GM19025 (cell line): ENCODE measurements at regions not wholly inside any gene's neighbourhood (a gene's known extent, or its start where the extent isn't known, plus 50 kb on each side); places are given as distances from the start of the nearest gene placed in this dataset.

ENCODE experiments used
- ATAC-seq: cut with Tn5 transposase; IDR thresholded peaks from one replicate; pipeline ENCODE4 v1.9.1; 2021; ENCODE audit warnings: mild to moderate bottlenecking, low read depth, moderate library complexity; ENCODE audit not compliant: unreplicated experiment

DNA sequence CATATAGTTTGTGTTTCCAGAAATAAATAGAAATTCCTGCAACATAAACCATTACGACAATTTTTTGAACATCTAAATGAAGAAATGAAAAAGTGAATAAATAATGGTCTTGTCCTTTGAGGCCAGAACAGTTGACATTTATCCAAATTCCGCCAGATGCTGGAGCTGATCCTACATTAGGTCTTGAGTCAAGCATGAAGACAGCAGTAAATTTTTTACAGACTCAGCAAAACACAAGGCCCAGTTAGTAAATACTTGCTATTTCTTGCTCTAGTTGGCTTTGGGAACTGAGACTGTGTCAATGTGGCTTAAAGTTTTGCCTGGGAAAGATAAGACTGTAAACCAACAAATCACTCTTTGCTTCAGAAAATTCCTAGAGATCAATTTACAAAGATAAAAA is 540.1 kb upstream of the RGS18 start:
- no peak for ATAC-seq

DNA sequence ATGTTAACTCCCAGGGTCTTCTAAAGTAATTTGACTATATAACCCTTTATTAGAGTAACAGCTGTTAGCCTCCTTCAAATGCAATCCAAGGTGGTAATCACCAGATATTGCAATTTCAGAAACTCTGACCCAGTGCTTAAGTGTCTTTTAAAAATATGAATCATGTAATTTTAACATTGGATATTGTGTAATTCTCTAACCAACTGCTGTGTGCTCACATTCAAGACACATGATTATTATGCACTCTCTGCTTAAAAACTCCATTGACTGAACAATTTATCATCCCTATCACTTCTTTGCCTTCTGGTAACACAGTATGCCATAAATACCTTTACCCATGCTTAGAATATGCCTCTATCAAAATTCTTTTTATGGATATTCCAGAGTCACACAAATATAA is 537.4 kb upstream of the RGS18 start:
- no peak for ATAC-seq

DNA sequence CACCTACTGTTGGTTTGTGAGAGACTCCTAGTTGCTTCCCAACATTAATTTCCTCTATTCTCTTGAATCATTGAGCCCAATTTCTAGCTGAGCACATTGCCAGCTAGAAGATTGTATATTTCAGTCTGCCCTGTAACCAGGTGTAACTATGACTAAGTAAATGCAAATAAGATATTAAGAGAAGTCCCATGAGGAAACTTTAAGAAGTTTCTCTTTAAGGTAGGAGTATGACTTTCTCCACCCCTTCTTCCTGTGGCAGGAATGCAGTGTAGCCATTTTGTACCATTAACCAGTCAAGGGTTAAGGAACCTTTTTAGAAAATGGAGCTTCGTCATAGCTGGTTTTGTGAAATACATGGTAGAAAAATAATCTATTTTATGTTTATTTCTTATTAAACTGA is 534.2 kb upstream of the RGS18 start:
- ATAC-seq = no peak

DNA sequence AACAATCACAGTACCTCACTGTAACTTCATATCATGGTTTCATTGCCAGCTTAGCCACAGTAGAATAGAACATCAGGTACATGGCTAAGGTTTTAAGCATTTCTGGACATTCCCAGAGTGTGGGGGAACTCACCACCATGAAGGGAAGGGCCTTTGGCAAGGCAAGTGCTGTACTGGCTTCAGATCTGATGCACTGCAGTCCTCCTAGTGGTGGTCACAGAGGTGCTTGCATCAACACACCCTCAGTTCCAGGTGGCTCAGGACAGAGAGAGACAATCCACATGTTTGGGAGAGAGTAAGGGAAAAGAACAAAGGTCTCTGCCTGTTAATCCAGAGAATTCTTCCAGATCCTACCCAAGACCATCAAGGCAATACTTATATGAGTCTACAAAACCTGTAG is 528.4 kb upstream of the RGS18 start:
- no peak for ATAC-seq

DNA sequence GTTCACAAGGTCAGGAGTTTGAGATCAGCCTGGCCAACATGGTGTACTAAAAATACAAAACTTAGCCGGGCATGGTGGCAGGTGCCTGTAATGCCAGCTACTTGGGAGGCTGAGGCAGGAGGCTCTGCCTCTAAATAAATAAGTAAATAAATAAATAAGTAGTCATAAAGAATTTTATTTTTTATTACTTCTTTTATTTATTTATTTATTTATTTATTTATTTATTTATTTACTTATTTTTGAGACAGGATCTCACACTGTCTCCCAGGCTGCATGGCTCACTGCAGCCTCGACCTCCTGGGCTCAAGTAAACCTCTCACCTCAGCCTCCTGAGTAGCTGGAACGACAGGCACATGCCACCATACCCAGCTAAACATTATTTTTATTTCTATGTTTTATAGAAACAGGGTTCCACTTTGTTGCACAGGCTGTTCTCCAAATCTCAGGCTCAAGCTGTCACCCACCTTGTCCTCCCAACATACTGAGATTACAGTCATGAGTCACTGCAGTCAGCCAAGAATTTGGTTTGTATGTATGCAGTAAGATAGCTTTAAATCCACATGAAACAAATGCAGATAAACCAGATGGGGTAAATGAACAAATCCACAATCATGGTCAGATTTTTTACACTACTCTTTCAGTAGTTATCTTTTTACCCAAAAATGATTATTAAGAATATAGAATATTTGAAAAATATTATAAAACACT is 523.3 kb upstream of the RGS18 start:
- no peak for ATAC-seq

DNA sequence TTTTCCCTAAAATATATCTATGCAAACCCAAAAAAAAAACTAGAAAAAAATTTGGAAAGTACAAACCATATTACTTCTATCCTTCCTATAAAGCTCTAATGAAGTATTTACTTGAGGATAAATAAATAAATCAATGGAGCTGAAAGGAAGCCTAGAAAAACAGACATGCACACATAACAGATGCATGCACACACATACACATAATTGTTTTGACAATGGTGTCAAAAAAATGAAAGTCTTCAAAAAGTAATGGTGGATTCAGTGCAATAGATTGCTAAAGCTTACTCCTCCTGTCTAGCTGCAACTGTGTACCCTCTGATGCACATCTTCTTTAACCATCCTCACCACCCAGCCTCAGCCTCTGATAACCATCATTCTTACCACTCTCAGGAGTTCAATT is 521.9 kb upstream of the RGS18 start:
- no peak for ATAC-seq

DNA sequence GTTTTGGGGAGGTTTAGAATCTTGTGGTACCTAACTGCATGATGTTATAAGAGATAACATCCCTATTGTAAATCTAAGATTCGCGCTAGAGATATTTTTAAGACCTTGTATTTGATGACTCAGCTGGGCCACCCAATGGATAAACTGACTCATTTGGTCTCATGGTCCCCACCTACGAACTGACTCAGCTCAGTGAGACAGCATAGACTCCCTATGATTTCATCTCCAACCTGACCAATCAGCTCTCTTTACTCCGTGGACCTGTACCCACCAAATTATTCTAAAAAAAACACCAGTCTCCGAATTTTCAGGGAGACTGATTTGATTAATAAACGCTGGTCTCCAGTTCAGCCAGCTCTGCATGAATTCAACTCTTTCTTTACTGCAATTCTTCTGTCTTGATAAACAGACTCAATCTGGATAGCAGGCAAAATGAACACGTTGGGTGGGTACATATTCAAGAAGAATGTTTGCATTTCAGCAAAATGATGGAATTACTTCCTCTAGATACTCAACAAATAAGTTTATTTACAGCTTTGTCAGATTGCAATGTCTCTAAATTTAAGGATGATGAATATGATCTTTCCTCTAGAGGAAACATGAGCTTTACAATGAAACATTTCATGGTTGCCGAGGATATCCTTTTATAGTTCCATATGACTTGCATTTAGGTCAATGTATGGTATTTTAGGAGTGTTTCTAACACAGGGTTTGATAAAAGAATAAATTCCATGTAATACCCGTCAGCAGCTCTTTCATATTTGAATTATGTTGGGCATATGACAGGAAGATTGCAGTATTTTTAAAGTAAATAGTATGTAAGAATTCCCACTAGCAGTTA is 516.6 kb upstream of the RGS18 start:
- ATAC-seq = no peak

DNA sequence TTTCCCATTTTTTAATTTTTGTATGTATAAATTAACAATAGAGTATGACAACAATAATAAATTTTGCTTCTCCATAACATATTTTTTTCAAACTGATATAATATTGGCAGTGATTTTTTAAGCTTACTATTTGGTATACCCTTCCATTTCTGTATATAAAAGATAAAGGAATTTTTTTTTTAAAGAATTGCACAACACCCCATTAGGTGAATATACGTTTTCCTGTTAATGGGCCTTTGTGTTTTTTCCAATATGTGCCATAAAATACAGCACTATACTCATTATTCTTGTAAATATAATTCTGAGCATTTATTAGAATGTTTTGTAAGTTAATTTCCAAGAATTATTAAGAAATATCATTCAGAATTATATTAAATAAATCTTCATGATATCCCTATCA is 515.2 kb upstream of the RGS18 start:
- ATAC-seq = no peak

DNA sequence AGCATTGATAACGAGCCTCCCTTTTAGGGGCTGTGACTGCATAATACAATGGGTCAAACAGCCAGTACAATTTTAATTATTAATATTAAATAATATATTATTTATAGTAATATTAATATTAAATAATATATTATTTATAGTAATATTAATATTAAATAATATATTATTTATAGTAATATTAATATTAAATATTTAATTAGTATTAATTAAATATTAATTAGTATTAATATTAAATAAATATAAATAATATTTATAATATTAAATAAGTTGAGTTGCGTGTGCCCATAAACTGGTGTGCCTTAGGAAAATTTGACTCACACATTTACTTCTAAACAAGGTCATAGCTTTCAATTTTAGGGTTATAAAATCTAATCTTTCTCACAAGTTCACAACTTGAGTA is 509.3 kb upstream of the RGS18 start:
- no peak for ATAC-seq

DNA sequence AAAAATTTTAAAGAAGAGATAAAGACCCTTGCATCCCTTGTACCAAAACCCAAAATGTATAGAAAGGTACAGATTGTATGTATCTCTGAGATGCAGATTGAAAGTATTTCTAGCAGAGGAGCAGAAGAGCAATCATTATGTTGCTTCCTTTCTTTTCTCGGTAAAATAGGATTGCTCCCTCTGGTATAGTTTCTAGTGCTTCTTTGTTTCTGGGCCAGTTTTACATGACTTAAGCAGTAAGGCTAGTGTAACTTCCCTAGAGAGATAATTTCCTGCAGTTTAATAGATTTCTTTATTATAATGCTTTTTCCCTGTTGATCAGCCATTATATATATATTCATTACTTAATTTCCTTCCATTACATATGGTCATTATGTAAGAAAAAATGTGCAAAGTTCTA is 496.2 kb upstream of the RGS18 start:
- no peak for ATAC-seq

DNA sequence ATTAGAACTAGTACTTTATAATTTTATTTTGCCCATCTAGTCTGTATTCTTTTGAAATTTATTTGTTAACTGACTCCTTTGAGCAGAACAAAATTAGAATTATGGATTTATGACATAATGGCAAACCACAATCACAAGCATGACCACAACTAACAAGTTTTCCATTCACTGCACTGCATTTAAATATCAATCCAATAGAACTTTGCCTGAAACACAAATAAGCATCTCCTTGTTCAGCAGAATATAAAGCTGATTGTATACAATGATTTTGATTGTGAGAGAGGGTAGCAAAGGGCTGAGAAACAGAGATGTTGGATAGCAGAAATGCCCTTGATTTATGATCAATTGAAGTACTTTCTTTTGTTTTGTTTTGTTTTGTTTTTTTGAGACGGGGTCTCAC is 495.5 kb upstream of the RGS18 start:
- no peak for ATAC-seq

DNA sequence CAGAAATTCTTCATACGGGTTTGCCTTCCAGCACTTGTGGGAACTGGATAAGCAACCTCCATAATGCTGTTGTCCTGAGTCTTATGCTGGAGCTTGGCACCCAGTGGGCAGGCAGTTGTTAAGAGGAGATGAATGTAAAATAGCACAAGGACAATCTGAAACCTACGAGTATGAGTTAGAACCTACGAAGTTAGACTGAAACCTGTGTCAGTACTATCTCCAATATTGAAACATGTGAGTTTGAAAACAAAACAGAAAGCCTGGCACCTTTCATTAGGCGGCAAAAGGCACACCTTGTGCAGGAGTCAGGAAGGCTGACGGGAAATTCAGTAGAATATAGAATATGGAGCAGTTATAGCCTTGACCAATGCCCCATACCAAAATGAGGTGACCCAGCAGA is 489.7 kb upstream of the RGS18 start:
- no peak for ATAC-seq

DNA sequence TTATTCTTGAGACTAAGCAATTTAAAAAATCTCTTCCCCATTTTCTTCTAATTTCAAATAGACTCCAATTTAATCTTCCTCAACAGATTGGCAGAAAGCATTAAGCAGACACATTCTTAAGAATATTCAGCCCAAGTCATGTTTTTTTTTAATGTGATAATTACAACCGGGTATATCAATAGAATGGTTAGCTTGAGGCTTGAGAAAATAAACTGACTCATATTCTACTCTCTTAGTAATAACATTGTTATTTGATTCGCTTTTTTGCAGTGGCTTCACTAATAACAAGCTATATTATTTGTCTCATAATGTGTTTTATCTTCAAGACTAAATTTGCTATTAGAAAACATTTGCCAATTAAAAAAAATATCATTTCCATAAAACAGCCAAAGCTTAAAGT is 488.6 kb upstream of the RGS18 start:
- ATAC-seq = no peak

DNA sequence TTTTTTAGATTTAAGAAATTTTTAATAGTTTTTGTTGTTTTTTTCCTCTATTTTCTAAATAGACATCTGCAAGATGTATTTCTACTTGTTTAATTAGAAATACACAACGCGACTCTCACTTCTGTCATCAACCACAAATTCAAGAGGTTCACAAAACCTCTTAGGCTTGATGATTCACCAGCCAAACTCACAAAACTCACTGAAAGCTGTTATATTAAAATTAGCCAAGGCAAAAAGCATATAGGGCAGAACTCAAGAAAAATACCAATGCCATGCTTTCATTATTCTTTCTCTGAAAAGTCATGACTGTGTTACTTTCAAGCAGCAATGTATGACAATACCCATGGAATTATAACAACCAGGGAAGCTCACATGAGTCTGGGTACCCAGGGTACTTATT is 487.0 kb upstream of the RGS18 start:
- ATAC-seq = no peak

DNA sequence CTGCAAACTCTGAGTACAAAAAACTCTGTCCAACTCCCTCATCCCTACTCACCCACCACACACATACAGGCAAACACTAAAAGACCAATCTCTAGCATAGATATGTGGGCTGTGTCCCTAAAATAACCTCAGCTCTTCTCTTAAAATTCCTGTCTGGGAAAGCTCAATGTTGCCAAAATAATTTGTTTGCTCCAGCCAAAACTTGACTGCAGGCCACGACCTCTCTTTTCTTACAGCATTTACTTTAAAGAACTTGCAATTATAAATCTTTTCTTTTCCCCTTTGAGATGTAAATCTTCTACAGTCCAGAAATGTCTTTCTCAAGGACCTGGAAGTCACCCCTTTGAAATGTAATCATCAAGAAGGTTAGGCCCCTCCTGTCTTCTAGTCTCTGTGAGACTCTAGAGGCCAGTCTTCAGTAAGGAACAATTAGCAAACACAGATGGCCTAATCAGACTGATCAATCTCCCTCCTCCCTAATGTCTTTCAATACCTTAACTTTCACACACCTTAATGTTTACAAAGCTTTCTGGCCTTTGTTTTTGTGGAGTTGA is 483.6 kb upstream of the RGS18 start:
- ATAC-seq = no peak

DNA sequence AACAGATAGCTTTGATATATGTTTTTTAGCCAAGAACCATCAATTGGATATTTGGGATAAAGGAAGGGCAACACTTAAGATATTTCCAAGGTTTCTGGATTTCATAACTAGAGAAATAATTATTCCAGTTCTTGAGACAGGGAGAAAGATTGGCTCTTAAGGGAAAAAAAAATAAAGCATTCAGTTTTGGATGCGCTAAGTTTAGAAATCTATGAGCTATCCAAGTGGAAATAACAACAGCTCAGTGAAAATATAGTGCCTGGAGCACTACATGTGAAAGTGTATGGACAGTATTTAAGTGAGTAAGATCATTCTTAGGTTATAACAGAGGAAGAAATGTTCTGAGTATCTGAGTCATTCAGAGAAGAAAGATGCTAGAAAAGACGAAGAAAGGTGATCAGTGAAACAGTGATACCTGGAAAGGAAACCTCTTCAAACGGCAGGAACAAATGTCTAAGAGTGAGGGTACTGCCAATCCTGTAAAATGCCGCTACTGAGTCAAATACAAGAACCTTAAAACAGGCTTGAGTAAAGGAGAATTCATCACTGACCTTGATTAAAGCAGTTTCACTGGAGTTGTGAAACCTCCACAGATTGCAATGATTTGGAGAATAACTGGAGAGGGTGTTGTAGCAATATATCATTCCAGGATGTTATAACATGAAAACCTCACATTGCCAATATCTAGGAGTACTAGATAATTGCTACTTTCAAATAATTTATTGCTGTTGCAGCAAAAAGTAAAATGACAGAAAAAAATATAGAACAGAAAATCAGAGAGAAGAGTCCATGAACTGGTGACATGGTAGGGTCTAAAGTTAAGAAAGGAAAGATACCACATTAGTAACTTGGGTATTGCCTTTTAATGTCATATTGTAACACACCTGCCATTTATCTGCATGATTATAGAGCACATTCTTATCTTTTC is 482.1 kb upstream of the RGS18 start:
- no peak for ATAC-seq

DNA sequence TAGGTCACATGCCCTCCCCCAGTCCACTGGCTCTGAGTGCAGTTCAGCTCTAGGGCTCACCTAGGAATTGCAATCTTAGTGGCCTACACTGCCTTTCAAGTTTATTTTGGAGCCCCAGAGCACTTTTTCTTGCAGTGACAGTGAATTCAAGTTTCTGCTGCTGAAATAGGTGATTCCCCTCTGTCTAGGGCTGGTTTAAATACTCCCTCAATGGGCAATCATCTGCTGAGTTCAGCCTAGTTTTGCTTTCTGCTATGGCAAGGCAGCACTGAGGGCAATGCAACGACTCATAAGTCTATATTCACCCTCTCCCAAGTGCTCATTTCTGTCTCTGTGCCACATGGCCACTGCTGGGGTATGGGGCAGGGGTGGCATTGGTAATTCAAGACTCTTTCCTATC is 472.6 kb upstream of the RGS18 start:
- no peak for ATAC-seq

DNA sequence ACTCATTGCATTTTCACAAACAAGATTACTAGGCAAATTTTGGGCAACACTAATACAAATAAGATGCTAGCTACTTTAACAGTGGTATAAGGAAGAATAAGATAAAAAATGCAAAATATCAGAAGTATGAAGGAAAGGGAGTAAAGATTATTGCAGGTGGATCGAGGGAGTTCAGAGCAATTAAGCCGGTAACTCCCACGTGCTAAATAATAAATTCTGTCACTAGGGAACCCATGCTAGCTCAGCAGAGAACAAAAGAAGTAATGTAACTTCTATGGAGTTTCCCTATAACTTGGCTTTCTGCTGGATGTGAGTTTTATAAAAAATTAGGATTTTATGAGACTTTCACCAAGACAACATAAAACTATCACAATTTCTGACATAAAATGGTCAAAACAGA is 470.5 kb upstream of the RGS18 start:
- ATAC-seq = no peak

DNA sequence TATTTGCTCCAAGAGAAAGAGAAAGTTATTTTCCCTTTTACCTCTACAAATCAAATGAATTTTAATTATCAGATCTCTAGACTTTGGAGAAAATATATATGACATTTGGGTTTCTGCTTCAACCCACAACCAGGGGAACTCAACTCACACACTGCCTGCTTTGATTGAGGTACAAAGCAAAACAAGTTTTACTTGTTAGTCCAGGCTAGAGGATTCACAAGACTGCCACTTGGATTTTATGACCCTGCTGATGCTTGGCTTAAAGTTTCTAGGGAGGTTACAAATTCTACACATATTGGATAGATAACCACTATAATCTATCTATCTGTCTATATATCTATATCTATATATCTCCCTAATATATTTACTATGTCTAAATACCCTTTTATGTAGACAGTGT is 467.3 kb upstream of the RGS18 start:
- ATAC-seq = no peak

DNA sequence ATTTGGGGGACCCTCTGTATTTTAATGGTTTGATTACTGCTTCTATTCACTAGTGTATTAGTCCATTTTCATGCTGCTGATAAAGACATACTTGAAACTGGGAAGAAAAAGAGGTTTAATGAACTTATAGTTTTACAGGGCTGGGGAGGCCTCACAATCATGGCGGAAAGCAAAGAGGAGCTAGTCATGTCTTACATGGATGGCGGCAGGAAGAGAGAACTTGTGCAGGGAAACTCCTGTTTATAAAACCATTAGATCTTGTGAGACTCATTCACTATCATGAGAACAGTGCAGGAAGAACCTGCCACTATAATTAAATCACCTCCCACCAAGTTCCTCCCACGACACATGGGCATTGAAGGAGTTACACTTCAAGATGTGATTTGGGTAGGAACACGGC is 464.5 kb upstream of the RGS18 start:
- ATAC-seq = no peak

DNA sequence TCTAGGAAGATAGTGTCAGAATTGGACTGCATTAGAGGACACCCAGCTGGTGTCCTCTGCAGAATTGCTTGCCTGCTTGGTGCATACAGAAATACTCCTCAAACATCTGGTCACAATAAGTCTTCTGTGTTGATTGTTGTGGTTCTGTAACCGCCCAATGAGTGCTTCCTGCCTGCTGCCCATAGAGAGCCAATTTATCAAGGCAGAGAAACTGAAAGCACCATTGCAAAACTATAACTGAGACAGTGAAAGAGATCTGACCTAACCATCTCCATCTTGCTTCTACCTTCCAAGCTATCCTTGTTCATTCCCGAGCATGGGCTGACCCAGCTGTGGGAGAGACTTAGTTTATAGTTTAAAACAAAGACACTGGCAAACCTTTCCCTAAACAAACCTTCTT is 462.4 kb upstream of the RGS18 start:
- peak; percentile 86 for ATAC-seq
